OCI-LY1 (cell line): ENCODE measurements at regions not wholly inside any gene's neighbourhood (a gene's known extent, or its start where the extent isn't known, plus 50 kb on each side); places are given as distances from the start of the nearest gene placed in this dataset.

ENCODE experiments used
- EZH2 ChIP-seq: fragments of 200-600 bp; sonication (generic), shearing (Covaris generic); IDR thresholded peaks from 2 replicates; pipeline ENCODE4 v1.8.0; 2017; ENCODE audit warnings: borderline replicate concordance, mixed run types, mild to moderate bottlenecking, antibody characterized with exemption, low read length, moderate library complexity, mixed read lengths
- TF ChIP-seq, protein P1 (sequence below): fragments of 200-600 bp; sonication (generic), shearing (Covaris generic); IDR thresholded peaks from 2 replicates; pipeline ENCODE4 v1.5.1; 2017; ENCODE audit warnings: mild to moderate bottlenecking, antibody characterized with exemption, low read length, moderate library complexity, mixed read lengths

GRCh38 chr2:501667-502066, 175.5 kb downstream of the TMEM18 start:
- TF ChIP-seq, protein P1, sequence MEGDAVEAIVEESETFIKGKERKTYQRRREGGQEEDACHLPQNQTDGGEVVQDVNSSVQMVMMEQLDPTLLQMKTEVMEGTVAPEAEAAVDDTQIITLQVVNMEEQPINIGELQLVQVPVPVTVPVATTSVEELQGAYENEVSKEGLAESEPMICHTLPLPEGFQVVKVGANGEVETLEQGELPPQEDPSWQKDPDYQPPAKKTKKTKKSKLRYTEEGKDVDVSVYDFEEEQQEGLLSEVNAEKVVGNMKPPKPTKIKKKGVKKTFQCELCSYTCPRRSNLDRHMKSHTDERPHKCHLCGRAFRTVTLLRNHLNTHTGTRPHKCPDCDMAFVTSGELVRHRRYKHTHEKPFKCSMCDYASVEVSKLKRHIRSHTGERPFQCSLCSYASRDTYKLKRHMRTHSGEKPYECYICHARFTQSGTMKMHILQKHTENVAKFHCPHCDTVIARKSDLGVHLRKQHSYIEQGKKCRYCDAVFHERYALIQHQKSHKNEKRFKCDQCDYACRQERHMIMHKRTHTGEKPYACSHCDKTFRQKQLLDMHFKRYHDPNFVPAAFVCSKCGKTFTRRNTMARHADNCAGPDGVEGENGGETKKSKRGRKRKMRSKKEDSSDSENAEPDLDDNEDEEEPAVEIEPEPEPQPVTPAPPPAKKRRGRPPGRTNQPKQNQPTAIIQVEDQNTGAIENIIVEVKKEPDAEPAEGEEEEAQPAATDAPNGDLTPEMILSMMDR = no peak
- TF ChIP-seq EZH2 = no peak
